Eye (tissue), 1 donor: ENCODE measurements at regions not wholly inside any gene's neighbourhood (a gene's known extent, or its start where the extent isn't known, plus 50 kb on each side); places are given as distances from the start of the nearest gene placed in this dataset.
"Not testable (repeated sequence)": the region's sequence is repeated elsewhere in the genome, so short reads cannot be mapped to it uniquely, and the experiment has no call there.

ENCODE experiments used
- DNase-seq: peaks from one replicate; pipeline ENCODE4 v3.0.0-alpha.2; 2015

- DNase-seq: not testable (repeated sequence)
These were observed 824.7 kb downstream of the LRRTM4 start for GRCh38 chr2:76697439-76697838.

- peak; percentile 45 for DNase-seq
These were observed 829.3 kb downstream of the LRRTM4 start for GRCh38 chr2:76692908-76693307.

GRCh38 chr2:76688732-76689131 is 833.4 kb downstream of the LRRTM4 start:
- DNase-seq: no peak

- no peak for DNase-seq
These were observed 834.3 kb downstream of the LRRTM4 start for GRCh38 chr2:76687923-76688322.

- DNase-seq: peak; percentile 63
These were observed 837.4 kb downstream of the LRRTM4 start for GRCh38 chr2:76684756-76685155.

GRCh38 chr2:76679025-76679396 is 843.2 kb downstream of the LRRTM4 start:
- no peak for DNase-seq

- DNase-seq: no peak
These were observed 843.7 kb downstream of the LRRTM4 start for GRCh38 chr2:76678383-76679024.

- no peak for DNase-seq
These were observed 847.0 kb downstream of the LRRTM4 start for GRCh38 chr2:76675212-76675611.

GRCh38 chr2:76672798-76673197 is 849.4 kb downstream of the LRRTM4 start:
- DNase-seq: no peak

GRCh38 chr2:76669966-76670465 is 852.2 kb downstream of the LRRTM4 start:
- DNase-seq: no peak

GRCh38 chr2:76668279-76668678 is 853.9 kb downstream of the LRRTM4 start:
- no peak for DNase-seq

GRCh38 chr2:76667821-76668271 is 854.3 kb downstream of the LRRTM4 start:
- peak; percentile 54 for DNase-seq

GRCh38 chr2:76642129-76642528 is 880.0 kb downstream of the LRRTM4 start:
- no peak for DNase-seq

GRCh38 chr2:76641506-76641905 is 880.7 kb downstream of the LRRTM4 start:
- no peak for DNase-seq

- no peak for DNase-seq
These were observed 881.3 kb downstream of the LRRTM4 start for GRCh38 chr2:76640905-76641304.

- no peak for DNase-seq
These were observed 883.0 kb downstream of the LRRTM4 start for GRCh38 chr2:76639171-76639680.

GRCh38 chr2:76633276-76633921 is 888.8 kb downstream of the LRRTM4 start:
- DNase-seq: no peak

GRCh38 chr2:76625101-76625500 is 897.1 kb downstream of the LRRTM4 start:
- no peak for DNase-seq

- DNase-seq: no peak
These were observed 902.6 kb upstream of the GCFC2 start for GRCh38 chr2:76613330-76613729.

GRCh38 chr2:76612764-76613163 is 902.0 kb upstream of the GCFC2 start:
- no peak for DNase-seq

- DNase-seq: no peak
These were observed 899.7 kb upstream of the GCFC2 start for GRCh38 chr2:76610451-76610850.

GRCh38 chr2:76599732-76600368 is 889.1 kb upstream of the GCFC2 start:
- peak; percentile 93 for DNase-seq

GRCh38 chr2:76584474-76584873 is 873.8 kb upstream of the GCFC2 start:
- DNase-seq: no peak

GRCh38 chr2:76579911-76580310 is 869.2 kb upstream of the GCFC2 start:
- no peak for DNase-seq
